Smooth muscle cell (in vitro differentiated cells): ENCODE measurements at regions not wholly inside any gene's neighbourhood (a gene's known extent, or its start where the extent isn't known, plus 50 kb on each side); places are given as distances from the start of the nearest gene placed in this dataset.
A peak's percentile ranks its signal among the peaks of the same experiment; 100 is the strongest.

ENCODE experiments used
- DNase-seq: peaks from one replicate; lab custom pipeline; 2025; ENCODE audit not compliant: unreplicated experiment; lab: John Stamatoyannopoulos, UW
- H2AFZ ChIP-seq: fragments of 200-600 bp; sonication (generic); 2 replicates; pipeline ENCODE4 v1.6.0; 2016; ENCODE audit warnings: antibody characterized with exemption, low read depth, mild to moderate bottlenecking
- H3F3A ChIP-seq: fragments of 200-600 bp; sonication (generic); 2 replicates; pipeline ENCODE4 v1.6.0; 2017; ENCODE audit warnings: antibody characterized with exemption, low read depth
- H3K27ac ChIP-seq: fragments of 200-600 bp; sonication (generic); 2 replicates; pipeline ENCODE4 v1.5.1; 2016; ENCODE audit warnings: low read depth, mild to moderate bottlenecking
- H3K27me3 ChIP-seq: fragments of 200-600 bp; sonication (generic); 2 replicates; pipeline ENCODE4 v1.6.1; 2016; ENCODE audit warnings: low read depth, mild to moderate bottlenecking
- H3K36me3 ChIP-seq: fragments of 200-600 bp; sonication (generic); 2 replicates; pipeline ENCODE4 v1.5.1; 2016; ENCODE audit warnings: low read depth
- H3K4me1 ChIP-seq: fragments of 200-600 bp; sonication (generic); 2 replicates; pipeline ENCODE4 v1.5.1; 2016; ENCODE audit warnings: low read depth
- H3K4me2 ChIP-seq: fragments of 200-600 bp; sonication (generic); 2 replicates; pipeline ENCODE4 v1.6.0; 2016; ENCODE audit warnings: mild to moderate bottlenecking
- H3K4me3 ChIP-seq: fragments of 200-600 bp; sonication (generic); 2 replicates; pipeline ENCODE4 v1.5.1; 2016; ENCODE audit warnings: mild to moderate bottlenecking
- H3K79me2 ChIP-seq: fragments of 200-600 bp; sonication (generic); 2 replicates; pipeline ENCODE4 v1.6.0; 2016; ENCODE audit warnings: low read depth, mild to moderate bottlenecking
- H3K9ac ChIP-seq: fragments of 200-600 bp; sonication (generic); 2 replicates; pipeline ENCODE4 v1.6.0; 2016; ENCODE audit warnings: low read depth
- H3K9me3 ChIP-seq: fragments of 200-600 bp; sonication (generic); replicated peaks from 2 replicates; pipeline ENCODE4 v1.5.1; 2016; ENCODE audit warnings: low read depth
- H4K20me1 ChIP-seq: fragments of 200-600 bp; sonication (generic); 2 replicates; pipeline ENCODE4 v1.6.0; 2016; ENCODE audit warnings: low read depth
- WGBS: methylation state at CpG from one replicate; pipeline ENCODE4 v1.1.7; 2016; ENCODE audit warnings: low lambda C conversion rate; 5-methylcytosine and 5-hydroxymethylcytosine counted together
- TF ChIP-seq, protein P1 (sequence below): fragments of 200-600 bp; sonication (generic); IDR thresholded peaks from 2 replicates; pipeline ENCODE4 v1.5.1; 2017; ENCODE audit warnings: borderline replicate concordance, mild to moderate bottlenecking, antibody characterized with exemption; ENCODE audit not compliant: insufficient read depth, poor library complexity, severe bottlenecking

DNA sequence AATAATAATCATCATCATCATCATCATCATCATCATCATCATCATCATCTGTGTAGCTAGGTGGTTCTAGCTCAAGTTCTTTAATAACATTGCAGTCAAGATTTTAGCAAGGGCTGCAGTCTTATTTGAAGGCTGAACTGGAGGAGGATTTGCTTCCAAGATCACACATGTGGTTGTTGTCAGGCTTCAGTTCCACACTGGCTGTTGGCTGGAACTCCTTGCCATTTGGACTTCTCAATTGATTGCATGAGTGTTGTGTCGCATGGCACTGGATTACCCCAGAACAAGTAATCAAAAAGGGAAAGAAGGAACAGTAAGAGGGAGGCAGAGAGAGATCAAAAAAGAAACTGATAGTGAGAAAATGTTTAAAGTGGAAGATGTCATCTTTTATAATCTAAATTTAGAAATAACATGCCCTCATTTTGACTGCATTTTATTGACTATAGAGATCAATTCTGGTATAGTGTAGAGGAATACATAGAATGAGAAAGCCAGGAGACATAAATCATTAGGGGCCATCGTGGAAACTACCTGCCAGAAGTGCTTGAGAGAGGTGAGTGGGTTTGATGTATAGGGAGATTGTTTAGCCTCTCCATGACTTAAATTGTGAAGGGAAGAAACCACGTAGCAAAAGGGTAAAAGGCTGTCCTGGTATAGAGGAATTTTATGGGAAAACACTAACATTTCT, 346.6 kb upstream of the RBMS3 start:
- Histone ChIP-seq H3K4me1 (no peaks in the 10 kb centered on the region), H3F3A (no peaks in the 10 kb centered on the region), H3K27ac (no peak overlapping the region), H3K27me3 (no peaks in the 10 kb centered on the region), H3K79me2 (no peaks in the 10 kb centered on the region), H3K4me3 (no peak overlapping the region), H3K4me2 (no peak overlapping the region), H3K9ac (no peak overlapping the region), H3K36me3 (no peaks in the 10 kb centered on the region), H3K9me3 (no peaks in the 10 kb centered on the region), H2AFZ (no peak overlapping the region), H4K20me1 (no peaks in the 10 kb centered on the region)
- DNase-seq: no peak
- TF ChIP-seq, protein P1, sequence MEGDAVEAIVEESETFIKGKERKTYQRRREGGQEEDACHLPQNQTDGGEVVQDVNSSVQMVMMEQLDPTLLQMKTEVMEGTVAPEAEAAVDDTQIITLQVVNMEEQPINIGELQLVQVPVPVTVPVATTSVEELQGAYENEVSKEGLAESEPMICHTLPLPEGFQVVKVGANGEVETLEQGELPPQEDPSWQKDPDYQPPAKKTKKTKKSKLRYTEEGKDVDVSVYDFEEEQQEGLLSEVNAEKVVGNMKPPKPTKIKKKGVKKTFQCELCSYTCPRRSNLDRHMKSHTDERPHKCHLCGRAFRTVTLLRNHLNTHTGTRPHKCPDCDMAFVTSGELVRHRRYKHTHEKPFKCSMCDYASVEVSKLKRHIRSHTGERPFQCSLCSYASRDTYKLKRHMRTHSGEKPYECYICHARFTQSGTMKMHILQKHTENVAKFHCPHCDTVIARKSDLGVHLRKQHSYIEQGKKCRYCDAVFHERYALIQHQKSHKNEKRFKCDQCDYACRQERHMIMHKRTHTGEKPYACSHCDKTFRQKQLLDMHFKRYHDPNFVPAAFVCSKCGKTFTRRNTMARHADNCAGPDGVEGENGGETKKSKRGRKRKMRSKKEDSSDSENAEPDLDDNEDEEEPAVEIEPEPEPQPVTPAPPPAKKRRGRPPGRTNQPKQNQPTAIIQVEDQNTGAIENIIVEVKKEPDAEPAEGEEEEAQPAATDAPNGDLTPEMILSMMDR: no peak
- WGBS: 77% methylated on average over 3 of the region's 3 CpGs

DNA sequence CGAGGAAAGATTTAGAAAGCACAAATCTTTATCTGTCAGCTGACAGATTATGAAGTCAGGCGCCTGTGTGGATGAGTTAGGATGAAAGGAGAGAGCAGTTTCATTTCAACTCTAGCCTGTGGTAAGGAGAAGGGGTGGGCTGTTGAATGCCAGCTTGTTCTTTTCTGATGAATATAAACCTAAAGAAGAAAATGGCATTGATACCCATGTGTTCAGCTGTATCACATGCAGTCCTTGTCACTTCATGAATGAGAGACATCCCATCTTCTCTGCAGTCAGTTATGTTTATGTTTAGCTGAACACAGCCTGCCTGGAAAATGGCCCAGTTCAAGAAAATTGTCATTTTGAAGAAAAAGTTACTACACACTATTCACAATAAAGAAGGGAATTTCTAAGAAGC, 345.7 kb upstream of the RBMS3 start:
- Histone ChIP-seq H4K20me1 (no peaks in the 10 kb centered on the region), H3K9ac (no peak overlapping the region), H3K27ac (no peak overlapping the region), H3K79me2 (no peaks in the 10 kb centered on the region), H3K36me3 (no peaks in the 10 kb centered on the region), H2AFZ (no peak overlapping the region), H3K4me1 (no peaks in the 10 kb centered on the region), H3K4me2 (no peak overlapping the region), H3F3A (no peaks in the 10 kb centered on the region), H3K9me3 (no peaks in the 10 kb centered on the region), H3K4me3 (no peak overlapping the region), H3K27me3 (no peaks in the 10 kb centered on the region)
- DNase-seq: no peak
- TF ChIP-seq, protein P1: no peak
- WGBS: 66% methylated on average over 2 of the region's 2 CpGs

DNA sequence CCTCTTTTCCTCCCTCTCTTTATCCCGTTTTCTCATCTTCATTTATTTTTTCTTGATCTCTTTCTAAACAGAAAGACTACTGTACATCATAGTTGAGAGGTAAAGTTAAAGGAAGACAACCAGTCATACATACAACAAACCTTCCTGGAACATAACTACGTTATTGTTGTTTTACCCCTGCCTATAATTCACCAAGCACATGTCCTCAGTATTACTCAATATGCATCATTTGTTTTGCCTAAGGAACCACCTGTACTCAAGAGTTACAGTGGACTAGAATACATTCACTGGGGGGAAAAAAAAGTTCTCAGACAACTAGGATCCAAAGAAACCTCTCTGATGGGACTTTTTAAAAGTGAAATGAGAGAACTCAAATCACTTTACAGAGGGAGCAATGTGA, 344.7 kb upstream of the RBMS3 start:
- no peak overlapping the region for H3K4me2 ChIP-seq
- no peaks in the 10 kb centered on the region for H3K36me3 ChIP-seq
- no peaks in the 10 kb centered on the region for H3K9me3 ChIP-seq
- no peak overlapping the region for H3K4me3 ChIP-seq
- no peaks in the 10 kb centered on the region for H4K20me1 ChIP-seq
- H3F3A ChIP-seq: no peaks in the 10 kb centered on the region
- no peaks in the 10 kb centered on the region for H3K4me1 ChIP-seq
- no peaks in the 10 kb centered on the region for H3K79me2 ChIP-seq
- H3K9ac ChIP-seq: no peak overlapping the region
- H2AFZ ChIP-seq: no peak overlapping the region
- TF ChIP-seq, protein P1: no peak
- no peaks in the 10 kb centered on the region for H3K27me3 ChIP-seq
- DNase-seq: no peak
- no peak overlapping the region for H3K27ac ChIP-seq
- WGBS: 85% methylated on average over 2 of the region's 2 CpGs

DNA sequence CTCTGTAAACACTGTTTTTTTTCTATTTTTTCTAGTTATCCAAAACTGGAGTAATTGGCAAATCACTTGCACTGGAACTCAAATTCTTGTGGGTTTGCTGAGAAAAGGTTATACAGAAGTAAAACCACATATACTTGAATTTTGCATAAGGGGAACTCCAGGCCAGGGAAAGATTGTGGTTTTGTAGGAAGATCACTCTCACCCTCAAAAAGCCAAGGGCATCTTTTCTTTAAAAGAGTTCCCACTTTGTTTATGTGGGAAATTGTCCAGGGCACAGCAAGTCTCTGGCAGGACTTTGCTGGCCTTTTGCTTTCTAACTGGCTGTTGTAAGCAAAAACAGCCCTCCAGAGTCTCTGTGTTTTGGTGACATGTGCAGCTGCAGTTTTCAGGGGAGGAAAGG, 340.3 kb upstream of the RBMS3 start:
- no peak overlapping the region for H3K27ac ChIP-seq
- no peaks in the 10 kb centered on the region for H4K20me1 ChIP-seq
- H3K4me1 ChIP-seq: no peaks in the 10 kb centered on the region
- TF ChIP-seq, protein P1: no peak
- H3K4me3 ChIP-seq: no peak overlapping the region
- H3K9me3 ChIP-seq: no peaks in the 10 kb centered on the region
- H3F3A ChIP-seq: no peaks in the 10 kb centered on the region
- DNase-seq: no peak
- H2AFZ ChIP-seq: no peak overlapping the region
- peak overlapping the region; percentile 47 for H3K4me2 ChIP-seq
- H3K9ac ChIP-seq: no peak overlapping the region
- H3K36me3 ChIP-seq: no peaks in the 10 kb centered on the region
- H3K27me3 ChIP-seq: no peaks in the 10 kb centered on the region
- H3K79me2 ChIP-seq: no peaks in the 10 kb centered on the region
